HFFc6 (cell line): ENCODE measurements at regions not wholly inside any gene's neighbourhood (a gene's known extent, or its start where the extent isn't known, plus 50 kb on each side); places are given as distances from the start of the nearest gene placed in this dataset.

ENCODE experiments used
- DNase-seq: peaks from one replicate; pipeline ENCODE4 v3.0.0-alpha.2; 2018
- H3K27ac Mint-ChIP-seq: 2 replicates; pipeline ENCODE4 v1.8.0; 2020; ENCODE audit warnings: mild to moderate bottlenecking, mixed read lengths
- H3K27me3 Mint-ChIP-seq: 2 replicates; pipeline ENCODE4 v1.8.0; 2021; ENCODE audit warnings: mild to moderate bottlenecking, moderate library complexity, mixed read lengths; ENCODE audit not compliant: insufficient read depth
- H3K36me3 Mint-ChIP-seq: 2 replicates; pipeline ENCODE4 v1.8.0; 2021; ENCODE audit warnings: low read depth, mixed read lengths
- H3K4me1 Mint-ChIP-seq: 2 replicates; pipeline ENCODE4 v1.8.0; 2020; ENCODE audit warnings: low read depth, mixed read lengths
- H3K4me3 Mint-ChIP-seq: 2 replicates; pipeline ENCODE4 v1.8.0; 2020; ENCODE audit warnings: mild to moderate bottlenecking, moderate library complexity, mixed read lengths
- H3K9me3 Mint-ChIP-seq: 2 replicates; pipeline ENCODE4 v1.8.0; 2020; ENCODE audit warnings: mild to moderate bottlenecking, mixed read lengths
- CTCF ChIP-seq: fragments of 200-600 bp; sonication (generic); IDR thresholded peaks from 2 replicates; pipeline ENCODE4 v1.5.0; 2021; ENCODE audit warnings: antibody characterized with exemption, mild to moderate bottlenecking

GRCh38 chrX:34879886-34880285 lies 62.7 kb upstream of the FAM47B start:
- TF ChIP-seq CTCF, result no peak
- Mint-ChIP-seq H3K27ac (no peak overlapping the region), H3K36me3 (no peaks in the 10 kb centered on the region), H3K4me3 (no peak overlapping the region), H3K9me3 (no peaks in the 10 kb centered on the region), H3K4me1 (peaks cover 70% of the 10 kb centered on the region), H3K27me3 (no peaks in the 10 kb centered on the region)
- no peak for DNase-seq

- H3K27me3 Mint-ChIP-seq, result no peaks in the 10 kb centered on the region
- H3K27ac Mint-ChIP-seq, result peak overlapping the region; percentile 62
Observed at GRCh38 chrX:34880656-34881055, 61.9 kb upstream of the FAM47B start.

GRCh38 chrX:34881671-34882070 lies 60.9 kb upstream of the FAM47B start:
- Mint-ChIP-seq H3K27me3 (no peaks in the 10 kb centered on the region), H3K27ac (no peak overlapping the region), H3K9me3 (no peaks in the 10 kb centered on the region), H3K4me1 (peaks cover 73% of the 10 kb centered on the region), H3K4me3 (no peak overlapping the region), H3K36me3 (no peaks in the 10 kb centered on the region)
- DNase-seq, result no peak
- TF ChIP-seq CTCF, result no peak

More at GRCh38 chrX:34880656-34881055, 61.9 kb upstream of the FAM47B start:
- Mint-ChIP-seq H3K4me1 (peaks cover 69% of the 10 kb centered on the region), H3K4me3 (no peak overlapping the region), H3K9me3 (no peaks in the 10 kb centered on the region), H3K36me3 (no peaks in the 10 kb centered on the region)
- TF ChIP-seq CTCF, result no peak
- peak; percentile 63 for DNase-seq

- Mint-ChIP-seq H3K9me3 (no peaks in the 10 kb centered on the region), H3K4me1 (peaks cover 51% of the 10 kb centered on the region), H3K4me3 (peak overlapping the region; percentile 58), H3K36me3 (no peaks in the 10 kb centered on the region), H3K27ac (peak overlapping the region; percentile 76), H3K27me3 (no peaks in the 10 kb centered on the region)
- TF ChIP-seq CTCF, result no peak
- peak; percentile 76 for DNase-seq
Observed at GRCh38 chrX:34884817-34885216, 57.8 kb upstream of the FAM47B start.

- no peaks in the 10 kb centered on the region for H3K36me3 Mint-ChIP-seq
- H3K27me3 Mint-ChIP-seq, result no peaks in the 10 kb centered on the region
- no peak overlapping the region for H3K27ac Mint-ChIP-seq
- no peak overlapping the region for H3K4me3 Mint-ChIP-seq
- H3K9me3 Mint-ChIP-seq, result no peaks in the 10 kb centered on the region
- DNase-seq, result no peak
- no peak for TF ChIP-seq CTCF
- H3K4me1 Mint-ChIP-seq, result peaks cover 39% of the 10 kb centered on the region
Observed at GRCh38 chrX:34886011-34886410, 56.6 kb upstream of the FAM47B start.

- DNase-seq, result no peak
- Mint-ChIP-seq H3K36me3 (no peaks in the 10 kb centered on the region), H3K9me3 (no peaks in the 10 kb centered on the region), H3K4me1 (peaks cover 15% of the 10 kb centered on the region), H3K27ac (no peak overlapping the region), H3K27me3 (no peaks in the 10 kb centered on the region), H3K4me3 (no peak overlapping the region)
- no peak for TF ChIP-seq CTCF
Observed at GRCh38 chrX:34891391-34891790, 51.2 kb upstream of the FAM47B start.
